Choroid plexus epithelial cell (primary cell): ENCODE measurements at regions not wholly inside any gene's neighbourhood (a gene's known extent, or its start where the extent isn't known, plus 50 kb on each side); places are given as distances from the start of the nearest gene placed in this dataset.

Experiments used
- DNase-seq: peaks from one replicate; pipeline ENCODE4 v3.0.0-alpha.2; 2010; ENCODE audit warnings: low read depth
- H3K4me3 ChIP-seq: 2 replicates; pipeline ENCODE4 v1.5.1; 2011; ENCODE audit warnings: low read depth, mild to moderate bottlenecking, control low read depth, low read length, moderate library complexity
- TF ChIP-seq, protein P1 (sequence below): conservative IDR thresholded peaks from 2 replicates; pipeline ENCODE4 v1.5.1; 2011; ENCODE audit warnings: low read depth, mild to moderate bottlenecking, control low read depth, inconsistent platforms, low read length, moderate library complexity

GRCh38 chr12:86521870-86522269 is 265.7 kb upstream of the MGAT4C start:
- H3K4me3 ChIP-seq: no peak overlapping the region
- TF ChIP-seq, protein P1, sequence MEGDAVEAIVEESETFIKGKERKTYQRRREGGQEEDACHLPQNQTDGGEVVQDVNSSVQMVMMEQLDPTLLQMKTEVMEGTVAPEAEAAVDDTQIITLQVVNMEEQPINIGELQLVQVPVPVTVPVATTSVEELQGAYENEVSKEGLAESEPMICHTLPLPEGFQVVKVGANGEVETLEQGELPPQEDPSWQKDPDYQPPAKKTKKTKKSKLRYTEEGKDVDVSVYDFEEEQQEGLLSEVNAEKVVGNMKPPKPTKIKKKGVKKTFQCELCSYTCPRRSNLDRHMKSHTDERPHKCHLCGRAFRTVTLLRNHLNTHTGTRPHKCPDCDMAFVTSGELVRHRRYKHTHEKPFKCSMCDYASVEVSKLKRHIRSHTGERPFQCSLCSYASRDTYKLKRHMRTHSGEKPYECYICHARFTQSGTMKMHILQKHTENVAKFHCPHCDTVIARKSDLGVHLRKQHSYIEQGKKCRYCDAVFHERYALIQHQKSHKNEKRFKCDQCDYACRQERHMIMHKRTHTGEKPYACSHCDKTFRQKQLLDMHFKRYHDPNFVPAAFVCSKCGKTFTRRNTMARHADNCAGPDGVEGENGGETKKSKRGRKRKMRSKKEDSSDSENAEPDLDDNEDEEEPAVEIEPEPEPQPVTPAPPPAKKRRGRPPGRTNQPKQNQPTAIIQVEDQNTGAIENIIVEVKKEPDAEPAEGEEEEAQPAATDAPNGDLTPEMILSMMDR: no peak
- DNase-seq: no peak

DNA sequence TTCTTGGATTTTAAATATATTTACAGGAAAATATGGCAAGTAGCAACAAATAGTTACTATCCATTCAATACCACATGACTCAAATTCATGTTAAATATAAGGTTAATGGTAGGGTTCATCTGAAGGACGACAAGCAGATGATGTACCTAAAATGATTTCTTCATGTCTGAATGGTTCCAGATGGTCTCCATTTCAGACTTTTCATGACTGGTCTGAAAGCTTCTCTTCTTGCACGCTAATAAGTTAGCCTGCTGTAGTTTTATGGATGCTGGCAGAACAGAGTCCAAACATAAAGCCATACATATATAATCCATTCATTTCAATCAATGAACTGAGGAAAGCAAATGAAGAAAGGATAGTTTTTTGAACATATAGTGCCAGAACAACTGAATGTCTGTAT is 257.0 kb upstream of the MGAT4C start:
- no peak overlapping the region for H3K4me3 ChIP-seq
- peak; percentile 27 for DNase-seq
- TF ChIP-seq, protein P1: no peak

DNA sequence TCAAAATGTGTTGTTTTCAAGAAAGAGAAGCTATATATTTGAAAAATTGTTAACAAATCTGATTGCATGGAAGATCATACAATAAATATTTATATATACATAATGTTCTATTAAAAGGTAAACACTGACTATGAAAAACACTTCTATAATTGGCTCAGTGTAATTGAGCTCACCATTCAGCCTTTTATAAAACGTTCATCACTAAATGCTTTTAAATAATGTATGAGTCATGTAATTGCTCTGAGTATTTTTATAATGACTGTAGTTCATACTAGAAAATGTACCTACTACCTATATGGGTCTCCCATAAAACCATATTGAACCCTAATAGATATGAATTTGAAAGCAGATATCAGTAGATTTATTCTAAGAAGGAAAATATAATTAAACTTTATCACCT is 240.4 kb upstream of the MGAT4C start:
- TF ChIP-seq, protein P1: no peak

DNA sequence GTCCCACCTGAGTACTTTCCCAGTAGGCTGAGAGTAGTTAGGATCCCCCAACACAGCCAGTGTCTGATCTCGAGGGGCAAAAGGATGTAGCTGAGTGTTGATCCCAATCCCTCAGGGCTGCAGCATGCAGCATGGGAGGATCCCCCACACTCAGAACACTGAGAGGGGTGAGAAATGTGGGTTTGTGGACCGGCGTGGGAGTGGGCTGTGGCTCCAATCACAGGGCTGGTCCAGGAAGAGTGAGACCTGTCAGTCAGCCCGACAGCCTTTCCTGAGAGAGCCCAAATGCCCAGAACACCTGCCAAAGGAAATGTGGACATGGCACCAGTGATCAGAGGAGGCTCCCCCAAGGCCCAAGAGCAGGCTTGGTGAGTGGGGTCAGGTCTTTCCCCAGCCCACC is 228.3 kb upstream of the MGAT4C start:
- TF ChIP-seq, protein P1: no peak
- no peak overlapping the region for H3K4me3 ChIP-seq
- no peak for DNase-seq

More for the DNA sequence above, 240.4 kb upstream of the MGAT4C start:
- H3K4me3 ChIP-seq: no peak overlapping the region
- no peak for DNase-seq

DNA sequence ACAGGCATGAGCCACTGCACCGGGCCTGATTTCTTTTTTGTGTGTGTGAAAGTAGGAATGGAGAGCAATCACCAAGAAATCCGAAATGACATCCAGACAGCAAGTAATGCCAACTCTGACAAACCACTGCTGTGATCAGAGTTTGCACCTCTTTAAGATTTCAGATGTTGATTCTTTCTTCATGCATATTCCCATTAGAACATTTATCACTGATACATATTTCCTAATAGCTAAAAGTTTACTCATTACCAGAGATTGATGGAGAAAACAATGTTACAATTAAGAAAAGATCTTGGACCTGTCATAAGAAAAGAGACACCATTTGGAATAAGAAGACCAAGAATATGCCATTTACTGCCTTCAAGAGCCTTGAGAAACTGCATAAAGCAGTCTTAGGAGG is 217.0 kb upstream of the MGAT4C start:
- no peak for DNase-seq
- H3K4me3 ChIP-seq: no peak overlapping the region
- TF ChIP-seq, protein P1: no peak

DNA sequence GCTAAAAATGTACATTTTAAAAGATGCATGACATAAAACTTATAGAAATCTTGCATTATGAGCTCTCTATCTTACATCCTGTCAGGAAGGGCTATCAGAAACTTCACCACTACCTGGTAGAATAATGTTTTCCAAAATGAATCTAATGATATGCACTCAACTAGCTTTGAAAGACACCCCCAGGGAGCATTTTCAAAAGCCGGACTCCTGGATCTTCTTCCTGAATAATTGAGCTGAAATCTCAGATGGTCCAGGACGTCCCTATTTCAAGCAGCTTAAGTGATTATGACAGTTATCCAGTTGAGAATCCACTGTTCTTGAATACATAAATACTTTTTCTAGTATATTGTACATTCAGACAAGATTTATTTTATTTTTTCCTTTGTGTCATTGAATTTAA is 200.6 kb upstream of the MGAT4C start:
- TF ChIP-seq, protein P1: no peak
- H3K4me3 ChIP-seq: no peak overlapping the region
- no peak for DNase-seq

- H3K4me3 ChIP-seq: no peak overlapping the region
- TF ChIP-seq, protein P1: no peak
- no peak for DNase-seq
Measured at GRCh38 chr12:86456241-86456640, 200.1 kb upstream of the MGAT4C start.
